Right hindlimb (tissue), 1 donor: ENCODE measurements at regions not wholly inside any gene's neighbourhood (a gene's known extent, or its start where the extent isn't known, plus 50 kb on each side); places are given as distances from the start of the nearest gene placed in this dataset.

Source experiments
- DNase-seq: peaks from one replicate; pipeline ENCODE4 v3.0.0-alpha.2; 2018

DNA sequence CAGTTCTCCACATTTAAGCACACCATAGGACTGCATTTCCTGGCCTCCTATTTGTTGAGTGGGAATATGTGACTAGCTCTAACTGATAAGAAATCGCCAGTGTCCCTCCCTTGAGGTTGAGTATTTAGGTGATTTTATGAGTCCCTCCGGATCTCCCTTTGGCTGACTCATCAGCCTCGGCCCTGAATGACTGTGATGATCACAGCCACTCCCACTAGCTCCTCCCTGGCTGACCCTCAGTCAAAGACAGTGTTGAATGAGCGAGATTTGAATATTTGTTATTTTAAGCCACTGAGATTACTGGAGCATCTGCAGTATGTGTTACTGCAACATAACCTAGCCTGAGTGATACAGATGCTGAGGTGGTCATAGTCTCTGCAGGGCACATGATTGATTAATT, 515.3 kb downstream of the EPHB1 start:
- DNase-seq, result no peak

DNA sequence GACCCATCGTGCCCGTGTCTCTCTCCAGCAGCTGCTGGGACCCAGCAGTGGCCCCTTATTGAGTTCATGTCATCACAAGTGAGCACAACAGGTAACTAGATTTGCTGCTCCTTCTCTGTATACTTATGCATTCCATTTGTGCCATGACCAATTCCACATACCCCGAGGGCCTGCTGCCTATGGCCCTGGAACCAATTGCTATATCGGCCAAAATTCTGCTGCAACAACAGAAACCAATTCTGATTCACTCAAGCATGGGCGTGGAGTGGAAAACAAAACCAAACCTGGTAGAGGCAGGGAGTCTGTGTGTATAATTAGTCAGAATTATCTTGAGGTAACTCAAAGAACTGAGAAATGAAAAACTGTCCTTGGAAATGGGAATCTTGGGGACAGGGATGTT, 516.6 kb downstream of the EPHB1 start:
- DNase-seq, result no peak

DNA sequence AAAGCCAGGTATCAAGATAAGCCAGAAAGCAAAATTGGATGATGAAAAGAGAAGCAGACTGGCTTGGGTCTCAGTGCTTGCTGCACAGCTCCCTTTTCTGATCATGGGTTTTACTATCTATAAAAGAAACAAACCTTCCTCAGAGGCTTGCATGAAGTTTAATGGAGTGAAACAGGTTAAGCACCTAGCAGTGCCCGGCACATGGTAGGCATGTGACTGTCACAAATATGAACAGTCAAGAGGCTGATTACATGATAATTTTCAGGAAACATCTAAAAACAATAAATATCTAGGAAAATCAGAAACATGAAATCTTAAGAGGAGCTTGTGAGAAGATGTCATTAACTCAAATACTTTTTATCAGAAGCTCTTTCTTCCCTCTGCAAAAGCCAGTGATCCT, 519.2 kb downstream of the EPHB1 start:
- no peak for DNase-seq

DNA sequence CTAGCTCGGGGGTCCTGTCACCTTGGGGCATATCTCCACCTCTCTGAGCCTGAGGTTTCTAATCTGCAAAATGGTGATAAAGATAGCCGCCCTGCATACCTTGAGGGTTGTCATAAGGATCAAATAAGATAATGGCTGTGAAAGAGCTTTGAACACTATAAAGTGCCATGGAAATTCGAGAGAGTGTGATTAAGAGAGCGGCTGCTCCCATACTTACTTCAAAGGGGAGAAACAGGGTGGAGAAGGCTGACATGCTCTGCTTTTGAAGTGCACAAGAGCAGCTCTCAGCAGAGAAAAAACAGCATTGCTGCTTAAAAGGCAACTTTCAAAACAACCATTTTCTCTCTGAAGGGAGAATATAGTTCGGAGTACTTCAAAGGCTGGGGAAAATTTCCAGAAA, 529.2 kb downstream of the EPHB1 start:
- DNase-seq, result no peak

DNA sequence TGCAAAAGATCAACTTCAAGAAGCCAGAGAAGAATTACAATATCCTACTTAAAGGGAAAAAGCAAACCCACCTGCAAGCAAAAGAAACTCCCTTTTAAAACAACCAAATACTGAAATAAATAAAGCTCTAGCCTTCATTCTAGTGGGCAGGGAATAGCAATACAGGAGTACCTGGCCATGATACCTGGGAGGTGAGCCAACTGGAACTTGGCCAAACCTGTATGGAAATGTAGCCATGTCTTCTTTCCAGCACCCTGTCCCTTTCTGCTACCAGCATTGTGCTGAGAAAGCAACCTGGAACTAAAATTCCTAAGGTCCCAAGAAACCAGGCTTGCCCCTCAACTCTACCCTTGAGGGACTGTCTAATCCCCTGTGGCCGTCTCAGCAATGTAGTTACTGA, 530.0 kb downstream of the EPHB1 start:
- no peak for DNase-seq

DNA sequence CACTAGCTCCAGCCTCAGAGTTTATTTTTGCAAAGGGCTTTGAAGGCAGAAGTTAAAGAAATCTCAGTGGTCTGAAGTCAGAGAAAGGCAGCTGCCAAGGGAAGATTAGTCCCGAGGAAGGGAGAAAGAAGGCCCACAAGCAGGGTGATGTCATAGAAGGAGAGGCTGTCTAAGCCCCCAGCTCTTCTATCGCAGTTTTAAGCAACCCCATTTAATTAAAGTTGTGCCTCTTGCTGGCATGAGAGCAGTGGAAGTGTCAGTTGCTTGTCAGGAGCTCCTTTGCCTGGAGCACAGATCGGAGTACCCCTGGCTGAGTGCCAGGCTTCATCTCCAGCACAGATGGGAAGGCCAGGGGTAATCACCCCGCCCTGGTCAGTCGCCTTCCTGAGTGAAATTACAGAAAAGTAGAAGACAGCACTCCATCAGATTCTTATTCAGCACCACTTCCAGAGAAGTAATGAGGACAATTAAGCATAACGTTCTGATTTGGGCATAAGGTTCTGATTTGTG, 530.7 kb downstream of the EPHB1 start:
- DNase-seq, result no peak

DNA sequence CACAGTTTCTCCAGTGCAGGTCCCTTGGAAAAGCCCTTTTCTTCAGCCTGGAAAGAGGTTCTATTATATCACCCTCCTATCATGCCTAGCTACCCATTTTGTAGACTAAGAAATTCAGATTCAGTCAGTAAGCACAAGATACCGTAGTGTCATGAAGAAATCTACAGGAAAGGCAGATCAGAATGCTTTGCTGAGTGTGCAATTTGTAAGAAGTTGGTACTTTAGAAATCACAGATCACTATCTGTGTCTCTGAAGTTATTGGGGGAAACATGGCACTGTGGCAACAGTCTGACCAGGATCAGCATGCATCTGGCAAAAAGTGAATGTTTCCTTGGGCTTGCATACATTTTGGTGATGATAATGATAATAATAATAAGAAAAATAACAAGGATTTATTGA, 531.8 kb downstream of the EPHB1 start:
- no peak for DNase-seq

DNA sequence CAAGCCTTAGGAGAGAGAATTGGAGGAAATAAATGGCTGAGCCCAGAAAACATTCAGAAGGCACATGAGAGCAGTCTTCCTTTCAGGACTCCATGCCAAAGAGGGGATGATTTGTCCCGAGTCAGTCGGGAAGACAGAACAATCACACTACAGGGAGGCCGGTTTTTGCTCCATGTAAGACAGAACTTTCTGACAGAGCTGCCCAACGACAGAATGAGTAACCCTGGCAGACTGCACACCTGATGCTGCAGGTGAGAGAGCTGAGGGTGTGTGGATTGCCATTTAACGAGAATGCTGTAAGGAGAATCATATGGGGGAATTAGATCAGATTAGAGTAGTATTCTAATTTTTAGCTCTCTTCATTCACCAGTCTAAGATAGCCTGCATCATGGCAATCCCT, 533.0 kb downstream of the EPHB1 start:
- no peak for DNase-seq

DNA sequence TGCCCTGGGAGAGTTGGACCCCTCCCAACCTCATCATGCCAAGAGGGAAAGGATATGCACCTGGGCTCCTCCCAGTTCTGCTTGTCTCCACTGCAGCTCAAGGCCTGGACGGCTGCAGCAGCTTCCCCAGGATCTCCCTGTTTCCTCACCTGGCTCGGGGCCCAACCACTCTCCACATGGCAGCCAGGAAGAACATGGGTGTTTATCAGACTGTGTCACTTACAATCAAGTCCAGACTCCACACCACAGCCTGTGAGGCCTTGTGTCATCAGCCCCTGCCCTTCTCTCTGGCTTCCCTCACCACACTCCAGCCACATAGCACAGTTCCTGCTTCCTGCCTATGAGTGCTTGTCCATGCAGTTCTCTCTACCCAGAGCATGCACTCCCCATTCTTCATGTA, 534.4 kb downstream of the EPHB1 start:
- DNase-seq, result no peak

DNA sequence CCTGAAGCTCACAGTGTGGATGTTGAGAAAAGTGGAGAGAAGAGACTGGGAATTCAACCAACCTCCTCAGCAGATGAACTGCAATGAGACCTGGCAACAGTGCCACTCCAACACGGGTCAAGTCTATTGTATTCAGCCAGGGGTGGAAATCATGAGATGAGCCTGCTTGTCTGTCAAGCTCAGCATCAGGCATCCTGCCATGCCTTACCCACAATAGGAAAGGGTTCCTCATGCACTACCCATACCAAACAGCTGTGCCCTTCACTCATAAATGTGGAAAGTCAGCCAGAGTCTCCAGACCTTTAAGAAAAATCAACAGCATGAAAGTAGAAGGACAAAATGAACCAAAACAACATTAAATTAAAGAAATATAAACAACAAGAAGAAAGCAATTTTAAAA, 542.1 kb downstream of the EPHB1 start:
- DNase-seq, result peak; percentile 25

DNA sequence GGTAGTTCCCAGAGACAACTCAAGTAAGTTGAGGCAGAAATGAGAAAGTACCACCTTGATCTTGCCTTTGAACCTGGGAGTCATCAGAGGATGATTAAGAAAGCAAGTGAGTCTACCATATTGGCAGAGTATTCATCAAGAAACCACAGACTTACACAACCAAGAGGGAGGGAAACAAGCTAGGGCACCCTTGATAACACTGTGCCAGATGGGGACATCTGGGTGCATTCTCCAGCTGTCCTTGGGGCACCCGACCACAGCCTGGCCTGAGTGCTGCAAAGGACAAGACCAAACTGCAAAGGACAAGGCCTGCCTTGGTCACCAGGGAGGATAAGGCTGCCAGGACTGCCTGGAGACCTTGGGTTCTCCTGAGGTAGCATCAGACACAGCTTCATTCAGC, 553.6 kb downstream of the EPHB1 start:
- no peak for DNase-seq

DNA sequence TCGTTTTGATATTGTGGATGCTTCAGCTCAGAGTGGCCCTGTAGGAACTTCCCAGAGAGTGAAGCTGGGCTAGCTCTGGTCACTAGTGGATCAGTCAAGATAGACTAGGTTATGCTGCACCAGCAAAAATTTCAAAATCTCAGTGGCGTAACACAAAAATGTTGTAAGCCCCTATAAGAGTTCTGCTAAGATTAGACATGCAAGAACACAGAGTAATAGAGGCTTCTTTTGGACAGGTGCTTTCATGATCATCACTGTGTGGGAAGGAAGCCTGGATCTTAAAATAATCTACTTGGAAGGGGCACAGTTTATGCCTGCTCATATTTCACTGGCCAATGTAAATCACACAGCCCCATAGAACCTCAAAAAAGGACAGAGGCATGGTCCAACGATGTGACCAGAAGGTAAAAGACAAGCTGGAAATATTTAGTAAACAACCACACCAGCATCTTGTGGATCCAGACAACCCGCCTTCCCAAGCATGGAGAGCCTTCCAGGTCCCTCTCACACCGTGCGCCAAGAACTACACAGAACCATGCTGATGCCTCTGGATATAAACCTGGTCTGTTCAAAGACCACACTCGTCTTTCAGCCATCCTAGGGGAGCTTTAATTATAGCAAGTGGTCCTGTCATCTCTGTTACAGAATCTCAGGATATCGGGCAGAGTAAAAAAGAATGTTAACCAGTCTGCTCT, 554.3 kb downstream of the EPHB1 start:
- DNase-seq, result no peak

DNA sequence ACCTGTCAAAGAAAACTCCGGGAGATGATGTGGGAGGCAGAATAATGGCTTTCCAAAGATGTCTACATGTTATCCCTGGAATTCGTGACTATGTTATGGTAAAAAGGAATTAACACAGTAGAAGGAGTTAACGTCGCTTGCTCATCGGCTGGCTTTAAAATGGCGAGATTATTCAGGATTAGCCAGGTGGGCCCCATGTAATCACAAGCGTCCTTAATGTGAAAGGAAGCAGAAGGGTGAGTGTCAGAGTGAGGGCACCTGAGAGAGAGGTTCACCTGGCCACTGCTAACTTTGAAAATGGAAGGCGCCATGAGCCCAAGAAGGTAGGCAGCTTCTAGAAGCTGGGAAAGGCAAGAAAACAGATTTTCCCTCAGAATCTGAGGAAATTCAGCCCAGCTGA, 557.2 kb downstream of the EPHB1 start:
- no peak for DNase-seq

DNA sequence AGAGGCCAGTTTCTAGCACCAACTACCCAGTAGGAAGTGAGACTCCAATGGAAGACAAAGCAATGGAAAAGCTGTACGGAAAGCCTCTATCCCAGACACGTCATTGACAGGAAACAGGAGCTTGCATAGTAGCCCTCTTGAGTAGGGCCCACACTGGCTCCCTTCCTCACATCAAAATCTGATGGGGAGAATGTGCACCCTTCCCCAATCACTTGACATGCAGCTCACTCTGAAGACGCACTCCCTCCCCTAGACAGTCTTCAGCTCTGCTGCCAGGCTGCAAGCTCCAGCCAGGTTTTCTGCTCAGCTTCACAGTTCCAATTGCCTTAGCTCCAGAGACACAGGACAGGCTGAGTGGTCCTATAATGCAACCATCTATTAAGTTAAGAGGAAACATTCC, 567.8 kb downstream of the EPHB1 start:
- no peak for DNase-seq

DNA sequence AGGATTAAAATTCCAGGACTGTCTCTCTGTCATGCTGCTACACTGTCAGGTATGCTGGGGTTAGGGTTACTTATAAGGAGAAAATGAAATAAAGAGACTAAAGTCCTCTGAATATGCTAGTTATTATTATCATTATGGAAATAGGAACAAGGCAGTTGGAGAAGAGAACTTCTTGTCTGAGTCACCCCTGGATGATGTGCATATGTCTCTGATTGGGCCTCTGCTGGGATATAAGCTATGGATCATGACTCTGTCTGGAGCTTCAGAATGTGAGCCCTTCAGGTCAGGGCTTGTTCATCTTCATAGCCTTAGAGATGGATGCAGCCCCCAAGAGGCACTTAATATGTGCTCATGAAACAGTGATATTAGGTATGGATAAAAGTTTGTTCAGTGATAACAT, 569.6 kb downstream of the EPHB1 start:
- DNase-seq, result no peak

DNA sequence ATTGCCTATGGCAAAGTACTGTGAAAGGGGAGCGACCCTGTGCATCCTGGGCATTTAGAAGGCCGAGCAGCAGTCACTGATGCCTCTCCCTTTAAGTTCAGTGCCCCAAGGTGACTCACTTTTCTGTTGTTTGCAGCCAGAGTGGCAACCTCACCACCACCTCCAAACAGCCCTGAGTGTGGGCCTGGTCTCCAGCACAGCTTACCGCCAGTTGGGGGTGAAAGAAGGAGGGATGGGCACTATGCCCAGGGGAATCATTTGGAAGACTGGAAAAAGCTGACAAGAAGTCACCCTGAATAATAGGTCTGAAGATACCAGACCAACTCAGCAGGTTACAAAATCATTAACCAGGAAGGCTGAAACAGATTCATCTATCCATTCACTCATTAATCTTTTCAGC, 571.8 kb downstream of the EPHB1 start:
- DNase-seq, result no peak

DNA sequence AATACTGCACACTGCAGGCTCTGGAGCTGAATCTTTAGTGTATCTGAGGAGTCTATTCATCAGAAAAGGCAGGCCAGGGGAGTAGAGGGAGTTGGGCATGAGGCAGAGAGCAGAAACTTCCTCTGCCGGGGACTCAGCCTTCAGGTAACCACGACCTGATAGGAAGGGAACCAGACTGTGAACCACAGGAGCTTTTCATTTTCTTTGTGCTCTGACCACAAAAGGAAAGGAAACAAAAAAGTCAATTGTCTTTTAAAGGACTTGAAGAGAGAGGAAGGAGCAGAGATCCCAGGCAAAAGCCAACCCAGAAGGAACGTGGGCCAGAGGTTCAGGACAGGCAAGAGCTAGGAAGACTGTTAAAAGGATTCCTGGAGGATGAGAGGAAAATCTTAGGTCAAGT, 573.3 kb downstream of the EPHB1 start:
- no peak for DNase-seq

DNA sequence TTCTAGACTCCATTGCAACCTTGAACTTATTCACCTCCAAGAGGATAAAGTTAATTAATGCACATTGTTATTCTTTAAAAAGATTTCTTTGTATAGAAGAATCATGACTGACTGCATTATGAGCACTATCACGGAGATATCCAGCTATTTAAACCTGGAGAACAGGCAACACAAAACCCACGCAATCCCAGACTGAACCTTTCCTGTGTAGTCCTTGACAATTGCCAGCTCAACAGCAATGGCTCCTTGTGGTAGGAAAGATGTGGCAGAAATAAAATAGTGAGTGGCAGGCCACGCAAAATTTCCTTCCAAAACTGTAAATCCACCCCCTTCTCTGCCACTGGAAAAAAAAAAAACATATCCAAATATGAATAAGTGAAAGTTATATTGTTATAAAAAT, 573.7 kb downstream of the EPHB1 start:
- DNase-seq, result no peak

DNA sequence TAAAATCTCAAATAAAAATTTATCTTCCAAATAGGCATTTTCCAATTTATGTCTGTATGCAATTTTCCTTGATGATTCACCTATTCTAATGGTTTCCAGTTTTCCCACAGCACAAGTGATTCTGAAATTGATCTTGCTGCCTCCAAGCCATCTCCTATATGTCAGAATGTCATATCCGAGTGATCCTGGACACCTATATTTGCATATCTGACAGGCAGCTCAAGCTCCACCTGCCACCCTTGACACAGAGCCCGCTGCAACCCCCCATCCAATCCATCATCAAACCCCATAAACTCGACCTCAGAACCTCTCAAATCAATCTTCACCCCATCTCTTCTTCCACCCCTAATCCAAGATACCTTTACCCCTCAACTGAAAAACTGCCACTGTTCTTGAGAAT, 579.5 kb downstream of the EPHB1 start:
- no peak for DNase-seq

DNA sequence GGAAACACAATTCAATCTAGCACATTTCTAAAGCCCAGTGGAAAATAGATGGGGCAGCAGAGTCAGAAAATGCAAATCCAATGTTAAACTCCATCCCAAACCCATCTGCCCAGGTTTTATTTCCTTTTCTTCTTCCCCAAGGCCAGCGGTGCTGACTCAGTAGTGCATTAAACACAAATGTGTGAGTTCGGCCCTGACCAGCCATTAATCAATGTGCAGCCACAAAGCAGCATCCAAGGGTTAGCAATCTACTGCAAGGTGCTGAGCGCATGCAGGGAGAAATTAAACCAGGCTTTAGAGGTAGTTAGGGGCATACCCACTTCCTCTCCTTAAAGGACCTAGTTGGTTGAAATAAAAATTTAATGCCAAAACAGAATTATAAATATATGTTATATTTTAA, 583.3 kb upstream of the PPP2R3A start:
- no peak for DNase-seq

DNA sequence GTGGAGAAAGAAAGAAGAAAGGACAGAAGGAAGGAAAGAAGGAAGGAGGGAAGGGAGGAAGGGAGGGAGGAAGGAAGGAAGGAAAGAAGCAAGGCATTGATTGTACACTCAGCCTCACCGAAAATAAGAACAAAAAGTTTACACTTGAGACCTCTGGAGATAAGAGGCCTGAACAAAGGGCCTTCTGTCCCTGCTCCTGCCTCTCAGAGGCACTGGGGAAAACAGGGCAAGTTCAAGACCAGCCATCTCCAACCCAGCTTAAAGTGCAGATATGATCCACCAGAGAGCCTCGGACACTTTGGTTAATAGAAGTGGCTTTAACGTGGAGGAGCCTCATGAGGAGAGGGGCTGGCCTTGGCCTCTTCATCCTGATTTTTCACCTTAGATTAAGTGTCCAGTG, 582.9 kb upstream of the PPP2R3A start:
- no peak for DNase-seq

DNA sequence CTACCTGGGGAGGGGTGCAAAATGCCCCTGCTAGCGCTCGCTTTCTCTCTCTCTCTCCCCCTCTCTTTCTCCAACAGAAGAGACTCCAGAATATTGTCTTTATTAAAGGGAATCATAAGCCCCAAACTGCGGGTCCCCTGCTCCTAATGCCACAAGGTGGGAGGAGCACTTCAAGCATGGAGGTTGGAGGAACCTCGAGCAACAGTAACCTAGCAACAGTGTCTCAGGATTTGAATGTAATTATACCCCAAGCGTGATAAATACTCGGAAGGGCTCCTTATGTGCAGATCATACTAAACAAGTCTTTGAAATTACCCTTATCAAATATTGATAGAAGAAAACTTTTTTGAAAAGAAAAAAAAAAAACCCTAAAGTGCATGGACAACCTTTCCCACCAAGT, 582.2 kb upstream of the PPP2R3A start:
- DNase-seq, result no peak

DNA sequence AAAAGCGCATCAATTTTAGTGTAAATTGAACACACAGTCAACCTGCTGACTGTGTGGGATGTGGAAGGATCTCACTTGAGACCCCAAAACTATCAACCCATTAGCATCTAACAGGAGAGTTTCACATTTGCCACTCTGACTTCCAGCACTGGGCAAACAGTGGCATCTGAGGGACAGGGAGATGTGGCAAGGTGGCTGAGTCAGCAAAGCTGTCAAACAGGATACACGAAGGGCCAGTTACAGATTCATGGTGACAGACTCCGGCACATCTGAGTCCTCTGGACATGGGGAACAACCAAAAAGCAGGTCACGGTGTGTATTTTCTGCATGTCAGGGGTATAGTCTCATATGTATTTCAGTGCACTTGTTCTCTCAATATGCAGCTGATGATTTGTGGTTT, 573.4 kb upstream of the PPP2R3A start:
- DNase-seq, result no peak

DNA sequence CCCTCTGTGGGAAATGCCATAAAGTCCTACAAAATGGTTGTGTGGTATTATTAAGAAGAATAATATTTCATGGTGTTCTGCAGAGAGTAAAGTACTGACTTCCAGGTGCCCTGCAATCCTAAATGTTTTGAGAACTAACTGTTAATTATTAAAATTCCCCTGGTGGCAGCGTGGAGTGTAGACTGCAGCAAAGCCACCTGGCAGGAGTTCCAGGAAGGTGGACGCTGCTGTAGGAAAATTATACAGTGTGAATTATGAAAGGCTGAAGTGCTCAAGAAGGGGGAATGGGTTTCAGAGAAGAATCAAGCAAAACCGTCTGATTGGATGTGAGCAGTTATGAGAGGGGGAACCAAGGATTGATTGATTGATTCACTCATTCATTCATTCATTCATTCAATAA, 572.4 kb upstream of the PPP2R3A start:
- no peak for DNase-seq

DNA sequence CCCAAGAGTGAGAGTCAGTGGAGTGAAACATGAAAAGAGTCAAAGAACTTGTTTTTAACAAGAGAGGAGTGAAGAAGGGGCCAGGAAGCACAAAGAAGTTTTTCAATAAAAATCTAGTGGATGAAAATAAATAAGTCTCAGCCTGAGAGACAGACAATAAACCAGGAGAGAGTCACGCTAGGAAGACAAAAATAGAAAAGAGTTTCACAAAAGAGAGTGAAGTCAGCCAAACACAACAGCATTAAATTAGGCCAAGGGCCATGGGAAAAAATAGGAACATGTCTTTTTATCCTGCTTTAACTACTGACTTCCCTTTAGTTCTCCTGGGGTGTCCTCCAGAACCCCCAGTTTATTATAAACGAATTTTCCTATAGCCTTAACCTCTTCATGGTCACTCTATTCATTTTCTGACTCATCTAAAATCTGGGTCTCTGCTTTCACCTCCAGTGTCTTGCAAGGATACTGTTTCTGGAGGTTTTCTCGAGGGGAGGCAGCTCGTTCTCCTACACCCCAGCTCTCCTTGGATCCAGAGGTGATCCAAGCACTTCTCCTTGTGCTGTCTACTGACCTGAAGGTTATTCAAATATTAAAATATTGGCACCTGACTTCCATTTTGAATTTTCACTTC, 571.5 kb upstream of the PPP2R3A start:
- no peak for DNase-seq
